CD4-positive, alpha-beta T cell treated with Interleukin-21 for 1 hour (primary cell): ENCODE measurements at regions not wholly inside any gene's neighbourhood (a gene's known extent, or its start where the extent isn't known, plus 50 kb on each side); places are given as distances from the start of the nearest gene placed in this dataset.
"Not testable (repeated sequence)": the region's sequence is repeated elsewhere in the genome, so short reads cannot be mapped to it uniquely, and the experiment has no call there.

Experiments
- DNase-seq: peaks from one replicate; pipeline ENCODE4 v3.0.0-alpha.2; 2020

GRCh38 chr4:177191586-177191985 lies 118.1 kb upstream of the NEIL3 start:
- no peak for DNase-seq

GRCh38 chr4:177191991-177192390 lies 117.7 kb upstream of the NEIL3 start:
- DNase-seq, result no peak

DNA sequence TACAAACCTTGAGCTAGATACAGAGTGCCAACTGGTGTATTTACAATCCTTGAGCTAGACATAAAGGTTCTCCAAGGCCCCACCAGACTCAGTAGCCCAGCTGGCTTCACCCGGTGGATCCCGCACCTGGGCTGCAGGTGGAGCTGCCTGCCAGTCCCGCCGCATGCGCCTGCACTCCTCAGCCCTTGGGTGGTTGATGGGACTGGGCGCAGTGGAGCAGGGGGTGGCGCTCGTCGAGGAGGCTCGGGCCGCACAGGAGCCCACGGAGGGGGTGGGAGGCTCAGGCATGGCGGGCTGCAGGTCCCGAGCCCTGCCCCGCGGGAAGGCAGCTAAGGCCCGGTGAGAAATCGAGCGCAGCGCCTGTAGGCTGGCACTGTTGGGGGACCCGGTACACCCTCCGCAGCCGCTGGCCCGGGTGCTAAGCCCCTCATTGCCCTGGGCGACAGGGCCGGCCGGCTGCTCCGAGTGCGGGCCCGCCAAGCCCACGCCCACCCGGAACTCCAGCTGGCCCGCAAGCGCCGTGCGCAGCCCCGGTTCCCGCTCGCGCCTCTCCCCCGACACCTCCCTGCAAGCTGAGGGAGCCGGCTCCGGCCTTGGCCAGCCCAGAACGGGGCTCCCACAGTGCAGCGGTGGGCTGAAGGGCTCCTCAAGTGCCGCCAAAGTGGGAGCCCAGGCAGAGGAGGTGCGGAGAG lies 116.5 kb upstream of the NEIL3 start:
- DNase-seq, result not testable (repeated sequence)

DNA sequence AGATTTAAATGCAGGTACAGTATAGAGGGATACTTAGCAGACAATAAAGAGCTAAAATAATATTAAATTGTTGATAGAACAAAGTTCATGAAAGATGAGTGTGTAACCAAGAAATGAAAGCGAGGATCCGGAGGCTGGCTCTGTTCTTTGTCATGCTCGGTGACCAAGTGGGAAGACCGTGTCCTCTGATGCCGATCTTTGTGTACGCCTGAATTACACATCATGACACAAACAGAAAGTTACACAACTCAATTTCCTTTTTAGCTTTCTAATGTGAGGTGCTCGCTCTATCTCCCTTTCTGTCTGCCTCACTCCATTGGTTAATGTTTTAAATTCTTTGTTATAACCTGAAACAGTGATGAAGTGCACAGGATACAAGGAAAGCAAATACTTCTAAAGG lies 114.8 kb upstream of the NEIL3 start:
- DNase-seq, result no peak

DNA sequence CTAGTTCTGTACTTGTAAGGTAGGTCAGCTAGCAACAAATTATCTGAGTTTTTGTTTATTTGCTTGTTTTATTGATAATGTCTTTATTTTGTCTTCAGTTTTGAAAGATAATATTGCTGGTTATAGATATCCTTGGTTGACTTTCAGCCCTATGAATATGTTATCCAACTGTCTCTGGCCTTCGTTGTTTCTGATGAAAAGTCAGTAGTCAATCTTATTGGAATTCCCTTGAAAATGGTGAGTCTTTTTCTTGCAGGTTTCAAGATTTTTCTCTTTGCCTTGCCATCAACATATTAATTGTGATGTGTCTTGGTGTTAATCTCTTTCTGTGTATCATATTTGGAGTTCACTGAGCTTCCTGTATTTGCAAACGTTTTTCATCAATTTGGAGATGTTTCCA lies 113.1 kb upstream of the NEIL3 start:
- no peak for DNase-seq

- no peak for DNase-seq
Measured at GRCh38 chr4:177201614-177202013, 108.1 kb upstream of the NEIL3 start.

- no peak for DNase-seq
Measured at GRCh38 chr4:177204126-177204525, 105.5 kb upstream of the NEIL3 start.

DNA sequence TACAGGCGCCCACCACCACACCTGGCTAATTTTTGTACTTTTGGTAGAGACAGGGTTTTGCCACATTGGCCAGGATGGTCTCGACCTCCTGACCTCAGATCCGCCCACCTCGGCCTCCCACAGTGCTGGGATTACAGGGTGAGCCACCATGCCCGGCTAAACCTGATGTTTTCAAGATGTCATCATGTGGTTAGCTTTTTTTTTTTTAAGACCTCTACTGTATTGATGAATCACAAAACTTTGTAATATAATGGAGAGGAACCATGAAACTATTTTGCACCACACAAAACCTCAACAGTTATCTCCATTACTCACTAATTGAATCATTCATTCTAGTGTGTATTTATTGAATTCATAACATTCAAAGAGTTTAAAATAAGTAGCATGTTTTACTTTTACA lies 94.7 kb upstream of the NEIL3 start:
- DNase-seq, result no peak

- DNase-seq, result no peak
Measured at GRCh38 chr4:177220376-177220775, 89.3 kb upstream of the NEIL3 start.

DNA sequence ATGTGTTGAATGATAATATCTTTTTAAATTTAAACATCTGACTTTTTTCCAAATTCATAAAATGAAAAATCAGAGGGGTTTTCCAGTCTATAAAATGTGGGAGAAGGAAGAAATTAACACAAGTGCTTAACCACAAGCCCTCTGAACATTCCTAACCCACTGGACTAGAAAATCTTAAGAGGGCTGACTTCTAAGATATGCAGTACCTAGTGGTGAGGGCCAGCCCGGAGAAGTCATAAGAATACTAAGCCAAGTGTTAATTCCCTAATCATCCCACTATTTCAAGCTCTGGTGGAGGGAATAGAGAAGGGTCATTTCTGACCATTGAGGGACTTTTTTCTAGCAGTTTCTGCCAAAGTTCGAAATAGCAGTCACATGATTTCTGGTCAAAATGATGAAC lies 86.9 kb upstream of the NEIL3 start:
- no peak for DNase-seq

GRCh38 chr4:177225605-177226004 lies 84.1 kb upstream of the NEIL3 start:
- DNase-seq, result no peak

DNA sequence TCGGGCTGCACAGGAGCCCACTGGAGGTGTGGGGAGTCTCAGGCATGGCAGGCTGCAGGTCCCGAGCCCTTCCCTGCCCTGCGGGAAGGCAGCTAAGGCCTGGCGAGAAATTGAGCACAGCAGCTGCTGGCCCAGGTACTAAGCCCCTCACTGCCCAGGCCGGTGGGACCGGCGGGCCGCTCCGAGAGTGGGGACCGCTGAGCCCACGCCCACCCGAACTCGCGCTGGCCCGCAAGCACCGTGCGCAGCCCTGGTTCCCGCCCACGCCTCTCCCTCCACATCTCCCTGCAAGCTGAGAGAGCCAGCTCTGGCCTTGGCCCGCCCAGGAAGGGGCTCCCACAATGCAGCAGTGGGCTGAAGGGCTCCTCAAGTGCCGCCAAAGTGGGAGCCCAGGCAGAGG lies 82.0 kb upstream of the NEIL3 start:
- no peak for DNase-seq

DNA sequence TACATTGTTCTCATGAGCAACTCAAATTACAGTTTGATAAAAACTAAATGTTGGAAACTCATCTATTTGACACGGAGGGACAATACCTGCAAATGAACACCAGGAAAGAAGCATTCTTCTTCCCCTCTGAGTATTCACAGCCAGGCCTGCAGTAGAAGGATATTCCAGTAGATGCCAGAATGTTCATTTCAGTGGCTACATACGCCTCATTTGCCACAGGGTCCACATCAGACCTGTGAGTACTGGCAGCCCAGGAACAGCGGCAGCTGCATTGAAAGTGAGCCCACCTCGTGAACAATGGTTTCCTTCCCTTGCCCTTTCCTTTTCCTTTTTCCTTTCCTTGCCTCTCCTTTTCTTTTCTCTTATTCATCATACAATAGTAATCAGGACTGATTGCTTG lies 81.1 kb upstream of the NEIL3 start:
- no peak for DNase-seq

DNA sequence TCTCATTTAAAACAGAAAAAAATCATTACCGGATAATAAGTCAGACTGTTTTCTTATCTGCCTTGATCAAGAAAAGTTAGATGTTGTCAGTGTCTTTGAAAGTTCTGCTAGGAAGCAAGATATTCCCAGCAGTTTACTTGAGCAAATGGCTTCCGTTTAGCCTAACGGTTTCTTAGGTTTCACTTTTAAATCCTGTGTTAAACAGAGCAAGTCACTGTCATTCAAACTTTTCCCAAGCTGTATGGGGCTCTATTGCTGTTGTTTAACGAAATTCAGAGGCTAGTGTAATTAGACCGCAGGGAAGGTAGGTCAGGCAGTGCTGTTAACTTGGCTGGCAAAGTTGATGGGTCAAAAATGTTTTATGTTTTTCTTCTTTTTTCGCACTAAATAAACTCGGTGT lies 80.3 kb upstream of the NEIL3 start:
- no peak for DNase-seq

GRCh38 chr4:177232473-177232872 lies 77.2 kb upstream of the NEIL3 start:
- no peak for DNase-seq

DNA sequence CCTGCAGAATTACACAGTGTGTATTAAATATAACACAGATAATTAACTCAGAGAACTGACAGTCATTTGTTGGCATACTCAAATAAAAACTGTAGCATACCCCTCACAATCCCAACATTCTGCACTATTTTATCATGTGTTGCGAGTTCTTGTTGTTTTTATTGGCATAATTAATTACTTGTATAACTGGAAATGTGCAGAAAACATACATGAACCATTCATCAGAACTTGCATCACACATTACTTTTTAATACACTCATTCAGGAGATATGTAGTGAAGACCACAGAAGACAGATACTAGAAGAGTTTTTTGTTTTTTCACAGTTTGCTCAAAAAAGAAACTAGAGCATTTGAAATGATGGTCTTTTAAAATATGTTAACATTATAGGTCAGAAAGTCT lies 74.6 kb upstream of the NEIL3 start:
- no peak for DNase-seq

DNA sequence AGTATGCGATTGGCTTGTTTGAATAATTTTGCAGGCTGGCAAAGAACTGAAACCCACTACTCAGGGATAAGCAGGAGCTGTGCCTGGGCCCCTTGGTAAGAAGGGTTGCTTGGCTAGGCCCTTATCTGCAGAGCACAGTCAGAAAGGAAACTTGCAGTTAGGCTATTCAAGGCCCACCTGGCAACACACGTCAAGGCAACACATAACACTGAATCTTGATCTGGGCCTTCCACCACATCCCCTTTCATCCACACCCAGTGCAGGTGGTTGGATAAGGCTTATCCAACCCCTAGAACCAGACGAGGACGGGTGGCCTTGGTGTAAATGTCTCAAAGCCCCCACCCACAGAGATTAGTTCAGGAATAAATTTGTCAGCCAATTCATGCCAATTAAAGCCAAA lies 72.8 kb upstream of the NEIL3 start:
- DNase-seq, result no peak

DNA sequence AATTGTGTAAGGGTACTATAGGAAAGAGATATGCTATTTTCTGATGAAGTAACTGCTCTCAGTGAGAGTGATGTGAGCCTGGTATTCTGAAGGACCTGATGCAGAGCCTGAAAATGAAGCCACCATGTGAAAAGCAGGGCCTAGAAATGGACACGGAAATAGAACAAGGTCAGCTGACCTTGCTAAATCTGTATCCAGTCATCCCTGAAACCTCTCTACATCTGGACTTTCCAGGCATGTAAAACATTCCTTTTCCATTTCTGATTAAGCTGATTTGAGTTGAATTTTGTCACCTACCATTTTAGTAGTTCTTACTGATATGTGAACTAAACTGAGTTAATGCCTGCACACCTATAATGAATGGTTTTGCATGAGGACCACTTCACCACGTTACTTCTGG lies 72.4 kb upstream of the NEIL3 start:
- no peak for DNase-seq

DNA sequence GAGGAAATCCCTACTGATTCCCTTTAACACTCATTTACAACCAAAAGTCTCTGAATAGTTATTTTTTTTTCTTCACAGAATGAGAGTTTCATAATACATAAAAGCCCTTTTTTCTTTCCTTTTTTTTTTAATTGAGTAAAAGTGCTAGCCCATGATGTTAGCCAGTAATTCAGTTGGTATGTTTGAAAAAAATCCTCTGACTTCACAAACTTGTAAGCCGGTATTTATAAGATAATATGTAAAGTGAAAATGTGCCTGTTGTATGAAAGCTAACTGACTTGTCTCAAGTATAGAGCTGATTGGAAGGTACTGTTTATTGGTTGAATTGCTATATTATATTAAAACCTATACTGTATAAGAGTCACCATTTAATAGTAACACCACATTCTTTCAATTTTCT lies 70.2 kb upstream of the NEIL3 start:
- DNase-seq, result no peak

DNA sequence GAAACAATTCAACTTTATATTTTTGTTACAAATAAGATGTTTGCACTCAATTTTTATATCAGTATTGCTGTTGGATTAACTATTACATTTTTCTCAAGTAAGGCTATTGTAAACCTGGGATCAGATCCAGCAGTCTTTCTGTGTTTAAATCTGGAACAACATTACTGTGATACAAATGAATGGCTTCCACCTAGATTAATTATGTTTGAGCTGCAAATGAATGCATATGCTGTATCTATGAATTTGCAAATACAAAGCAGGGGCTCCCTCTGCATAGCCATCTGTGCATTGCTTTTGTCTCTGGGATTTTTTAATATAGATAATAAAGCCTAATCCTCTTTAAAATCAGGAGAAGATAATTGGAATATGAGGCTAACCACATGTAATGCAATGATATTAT lies 69.8 kb upstream of the NEIL3 start:
- no peak for DNase-seq

- no peak for DNase-seq
Measured at GRCh38 chr4:177242651-177243286, 66.9 kb upstream of the NEIL3 start.

- DNase-seq, result no peak
Measured at GRCh38 chr4:177246641-177247584, 62.8 kb upstream of the NEIL3 start.

- DNase-seq, result peak; percentile 75
Measured at GRCh38 chr4:177250056-177250696, 59.5 kb upstream of the NEIL3 start.
